GM12874 (cell line): ENCODE measurements at regions not wholly inside any gene's neighbourhood (a gene's known extent, or its start where the extent isn't known, plus 50 kb on each side); places are given as distances from the start of the nearest gene placed in this dataset.

ENCODE experiments used
- CTCF ChIP-seq: IDR thresholded peaks from 2 replicates; pipeline ENCODE4 v1.5.1; 2011; ENCODE audit warnings: low read depth, mild to moderate bottlenecking, control low read depth, low read length, moderate library complexity; ENCODE audit not compliant: insufficient read depth

- TF ChIP-seq CTCF: no peak
These were observed 109.4 kb upstream of the SPRED2 start for GRCh38 chr2:65541773-65542172.

GRCh38 chr2:65539633-65540032 is 107.2 kb upstream of the SPRED2 start:
- TF ChIP-seq CTCF: no peak

- no peak for TF ChIP-seq CTCF
These were observed 105.4 kb upstream of the SPRED2 start for GRCh38 chr2:65537651-65538385.

- TF ChIP-seq CTCF: no peak
These were observed 104.2 kb upstream of the SPRED2 start for GRCh38 chr2:65536596-65536995.

GRCh38 chr2:65532937-65533336 is 100.5 kb upstream of the SPRED2 start:
- TF ChIP-seq CTCF: no peak

- no peak for TF ChIP-seq CTCF
These were observed 99.9 kb upstream of the SPRED2 start for GRCh38 chr2:65532326-65532725.

- no peak for TF ChIP-seq CTCF
These were observed 98.3 kb upstream of the SPRED2 start for GRCh38 chr2:65530547-65531320.
